ENCODE measurements at regions not wholly inside any gene's neighbourhood (a gene's known extent, or its start where the extent isn't known, plus 50 kb on each side); places are given as distances from the start of the nearest gene placed in this dataset.

DNA sequence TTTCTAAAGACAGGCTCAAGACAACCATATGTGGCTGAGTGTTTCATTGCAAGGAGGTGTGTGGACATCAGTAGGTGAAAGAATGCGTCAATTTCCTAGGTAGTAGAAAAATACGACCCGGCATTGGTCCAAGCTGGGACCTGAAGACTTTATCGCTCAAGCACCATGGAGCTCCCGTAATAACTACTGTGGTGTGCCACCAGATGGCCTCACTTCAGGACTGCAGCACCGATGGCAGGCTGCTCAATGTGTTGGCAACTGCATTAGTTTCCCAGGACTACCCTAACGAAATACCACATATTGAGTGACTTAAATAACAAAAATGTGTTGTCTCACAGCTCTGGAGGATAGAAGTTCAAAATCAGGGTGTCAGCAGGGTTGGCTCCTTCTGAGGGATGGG lies 72.4 kb upstream of the FAT3 start:
- ChIA-PET CTCF (no interaction called here), POLR2A (ENCODE audit: unreplicated experiment) (no interaction called here)
- Histone ChIP-seq H3K4me1 (ENCODE audit: insufficient read depth, low read length) (no peaks in the 10 kb centered on the region), H2AFZ (ENCODE audit: low read length) (no peak overlapping the region), H3K27ac (ENCODE audit: low read length) (no peak overlapping the region), H3K27me3 (ENCODE audit: low read length) (no peaks in the 10 kb centered on the region; the same call in 1 of the 2 replicates), H3K9ac (ENCODE audit: low read length) (no peak overlapping the region), H3K4me3 (ENCODE audit: low read length) (no peak overlapping the region), H3K9me3 (ENCODE audit: low read length) (no peaks in the 10 kb centered on the region), H3K36me3 (ENCODE audit: low read depth, low read length) (no peaks in the 10 kb centered on the region), H3K79me2 (ENCODE audit: low read length) (no peaks in the 10 kb centered on the region), H3K4me2 (ENCODE audit: low read length) (no peak overlapping the region), H4K20me1 (ENCODE audit: low read length) (no peaks in the 10 kb centered on the region), H3K9me2 (replicated peaks; ENCODE audit: low read length) (no peaks in the 10 kb centered on the region), H3F3A (ENCODE audit: low read length, unreplicated experiment) (no peaks in the 10 kb centered on the region)
- DNase-seq (peak; percentile 45), ATAC-seq (no peak)
- intact Hi-C loops (cut with micrococcal nuclease): no loop called here
- no TSS peak for BruUV-seq (replicated peaks)
- TF ChIP-seq, protein P1, sequence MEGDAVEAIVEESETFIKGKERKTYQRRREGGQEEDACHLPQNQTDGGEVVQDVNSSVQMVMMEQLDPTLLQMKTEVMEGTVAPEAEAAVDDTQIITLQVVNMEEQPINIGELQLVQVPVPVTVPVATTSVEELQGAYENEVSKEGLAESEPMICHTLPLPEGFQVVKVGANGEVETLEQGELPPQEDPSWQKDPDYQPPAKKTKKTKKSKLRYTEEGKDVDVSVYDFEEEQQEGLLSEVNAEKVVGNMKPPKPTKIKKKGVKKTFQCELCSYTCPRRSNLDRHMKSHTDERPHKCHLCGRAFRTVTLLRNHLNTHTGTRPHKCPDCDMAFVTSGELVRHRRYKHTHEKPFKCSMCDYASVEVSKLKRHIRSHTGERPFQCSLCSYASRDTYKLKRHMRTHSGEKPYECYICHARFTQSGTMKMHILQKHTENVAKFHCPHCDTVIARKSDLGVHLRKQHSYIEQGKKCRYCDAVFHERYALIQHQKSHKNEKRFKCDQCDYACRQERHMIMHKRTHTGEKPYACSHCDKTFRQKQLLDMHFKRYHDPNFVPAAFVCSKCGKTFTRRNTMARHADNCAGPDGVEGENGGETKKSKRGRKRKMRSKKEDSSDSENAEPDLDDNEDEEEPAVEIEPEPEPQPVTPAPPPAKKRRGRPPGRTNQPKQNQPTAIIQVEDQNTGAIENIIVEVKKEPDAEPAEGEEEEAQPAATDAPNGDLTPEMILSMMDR (conservative IDR thresholded peaks at IDR 0.05; ENCODE audit: low read depth, low read length): peak; percentile 46
- TF ChIP-seq EZH2phosphoT487 (IDR thresholded peaks at IDR 0.05; ENCODE audit: borderline replicate concordance, low read length): no peak

DNA sequence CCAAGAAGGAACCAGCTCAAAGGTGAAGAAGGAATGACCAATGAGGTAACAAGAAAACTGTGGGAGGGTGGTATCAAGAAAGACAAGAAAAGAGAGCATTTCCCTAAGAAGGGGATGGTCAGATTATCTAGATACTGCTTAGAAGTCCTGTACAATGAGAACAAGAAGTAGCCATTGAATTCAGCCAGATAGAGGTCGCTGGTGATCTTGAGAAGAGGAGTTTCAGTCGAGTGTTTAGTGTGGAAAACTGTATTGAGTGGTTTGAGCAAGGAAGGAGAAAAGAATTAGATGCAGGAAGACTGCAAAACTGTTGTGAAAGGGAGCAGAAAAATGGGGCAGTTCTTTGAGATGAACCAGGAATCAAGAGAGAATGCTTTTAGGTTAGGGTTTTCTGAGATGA lies 74.6 kb upstream of the FAT3 start:
- Histone ChIP-seq H3K27ac (ENCODE audit: low read length) (no peak overlapping the region), H3F3A (ENCODE audit: low read length, unreplicated experiment) (no peaks in the 10 kb centered on the region), H3K4me3 (ENCODE audit: low read length) (no peak overlapping the region), H3K36me3 (ENCODE audit: low read depth, low read length) (no peaks in the 10 kb centered on the region), H3K9me3 (ENCODE audit: low read length) (no peaks in the 10 kb centered on the region), H3K27me3 (ENCODE audit: low read length) (no peaks in the 10 kb centered on the region; the same call in 1 of the 2 replicates), H2AFZ (ENCODE audit: low read length) (no peak overlapping the region), H3K9me2 (replicated peaks; ENCODE audit: low read length) (no peaks in the 10 kb centered on the region), H3K4me1 (ENCODE audit: insufficient read depth, low read length) (no peaks in the 10 kb centered on the region), H3K79me2 (ENCODE audit: low read length) (no peaks in the 10 kb centered on the region), H4K20me1 (ENCODE audit: low read length) (no peaks in the 10 kb centered on the region), H3K9ac (ENCODE audit: low read length) (no peak overlapping the region), H3K4me2 (ENCODE audit: low read length) (no peak overlapping the region)
- CTCF ChIA-PET: no interaction called here
- intact Hi-C loops (cut with micrococcal nuclease): no loop called here
- no TSS peak for BruUV-seq (replicated peaks)
- ATAC-seq: no peak
- POLR2A ChIA-PET (ENCODE audit: unreplicated experiment): no interaction called here
- peak; percentile 19 for DNase-seq
- no peak for TF ChIP-seq EZH2 (IDR thresholded peaks at IDR 0.05; ENCODE audit: low read length, unreplicated experiment)
- TF ChIP-seq, protein P1 (conservative IDR thresholded peaks at IDR 0.05; ENCODE audit: low read depth, low read length): 0 out of 2 replicates have a peak, but pooled peaks have one; percentile 22

DNA sequence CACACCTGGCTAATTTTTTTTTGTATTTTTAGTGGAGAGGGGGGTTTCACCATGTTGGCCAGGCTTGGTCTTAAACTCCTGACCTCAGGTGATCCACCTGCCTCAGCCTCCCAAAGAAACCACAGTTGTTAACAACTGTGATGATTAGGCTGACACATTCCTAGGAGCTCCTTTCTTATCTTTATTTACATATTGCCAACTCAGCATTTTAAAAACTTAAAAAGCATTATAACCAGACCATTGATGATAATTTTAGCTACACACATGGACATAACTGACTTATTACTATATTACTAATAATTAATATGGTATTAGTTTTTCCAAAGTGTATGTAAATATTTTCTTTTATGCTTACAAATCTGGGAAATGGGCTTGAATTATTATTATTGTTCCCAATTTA lies 82.9 kb upstream of the FAT3 start:
- Histone ChIP-seq H3K9ac (ENCODE audit: low read length) (no peak overlapping the region), H3K9me3 (ENCODE audit: low read length) (no peaks in the 10 kb centered on the region; the same call in 1 of the 2 replicates), H3K9me2 (replicated peaks; ENCODE audit: low read length) (no peaks in the 10 kb centered on the region), H3K79me2 (ENCODE audit: low read length) (no peaks in the 10 kb centered on the region), H3K4me1 (ENCODE audit: insufficient read depth, low read length) (no peaks in the 10 kb centered on the region), H3F3A (ENCODE audit: low read length, unreplicated experiment) (no peaks in the 10 kb centered on the region), H4K20me1 (ENCODE audit: low read length) (no peaks in the 10 kb centered on the region), H3K4me3 (ENCODE audit: low read length) (no peak overlapping the region), H3K4me2 (ENCODE audit: low read length) (no peak overlapping the region), H3K27ac (ENCODE audit: low read length) (no peak overlapping the region), H3K36me3 (ENCODE audit: low read depth, low read length) (no peaks in the 10 kb centered on the region), H3K27me3 (ENCODE audit: low read length) (no peaks in the 10 kb centered on the region), H2AFZ (ENCODE audit: low read length) (no peak overlapping the region)
- no peak for TF ChIP-seq EZH2phosphoT487 (IDR thresholded peaks at IDR 0.05; ENCODE audit: borderline replicate concordance, low read length)
- no peak for TF ChIP-seq EZH2 (IDR thresholded peaks at IDR 0.05; ENCODE audit: low read length, unreplicated experiment)
- TF ChIP-seq, protein P1 (conservative IDR thresholded peaks at IDR 0.05; ENCODE audit: low read depth, low read length): no peak
- DNase-seq (no peak), ATAC-seq (no peak)
- CTCF ChIA-PET: no interaction called here
- POLR2A ChIA-PET (ENCODE audit: unreplicated experiment): no interaction called here
- intact Hi-C loops (cut with micrococcal nuclease): no loop called here
- BruUV-seq (replicated peaks): no TSS peak
